ENCODE measurements at regions not wholly inside any gene's neighbourhood (a gene's known extent, or its start where the extent isn't known, plus 50 kb on each side); places are given as distances from the start of the nearest gene placed in this dataset.

- Histone ChIP-seq H4K20me1 (replicated peaks in 1 of 2; ENCODE audit: control insufficient read depth in 1 of 2, insufficient read depth in 2 of 2, low read length in 2 of 2) (no peaks in the 10 kb centered on the region), H4K8ac (ENCODE audit: extremely low read depth, insufficient read depth, low read length) (no peak overlapping the region), H3K4ac (replicated peaks; ENCODE audit: insufficient read length, low read depth, low read length) (no peak overlapping the region), H3K4me3 (ENCODE audit: extremely low read depth in 1 of 4, insufficient read depth in 2 of 4, low read depth in 3 of 4, low read length in 4 of 4) (no peak overlapping the region), H2AK5ac (ENCODE audit: low read depth, low read length) (no peak overlapping the region), H4K5ac (ENCODE audit: insufficient read length, low read depth, low read length) (no peak overlapping the region), H3K9me3 (ENCODE audit: insufficient read depth in 2 of 2, low read depth in 1 of 2, low read length in 1 of 2) (no peaks in the 10 kb centered on the region), H3K14ac (ENCODE audit: insufficient read length) (no peak overlapping the region), H3K27ac (ENCODE audit: low read depth, low read length) (no peak overlapping the region), H3K18ac (ENCODE audit: extremely low read depth, low read length) (no peak overlapping the region), H2BK15ac (ENCODE audit: low read length) (no peak overlapping the region), H2BK5ac (ENCODE audit: low read depth, low read length) (no peak overlapping the region), H3K4me2 (ENCODE audit: insufficient read depth in 1 of 2, low read depth in 2 of 2, low read length in 2 of 2) (no peak overlapping the region), H3K9ac (replicated peaks in 1 of 4; ENCODE audit: extremely low read depth in 1 of 4, low read depth in 3 of 4, low read length in 3 of 4) (no peak overlapping the region), H3K4me1 (replicated peaks in 1 of 4; ENCODE audit: control insufficient read depth in 3 of 4, insufficient read depth in 4 of 4, low read length in 3 of 4) (no peaks in the 10 kb centered on the region), H3K56ac (replicated peaks; ENCODE audit: insufficient read length, low read depth, low read length) (no peak overlapping the region), H2AFZ (ENCODE audit: low read length) (no peak overlapping the region), H2BK20ac (ENCODE audit: low read length) (no peak overlapping the region), H3K23ac (ENCODE audit: insufficient read length) (no peak overlapping the region), H3K79me1 (ENCODE audit: low read depth, low read length) (no peaks in the 10 kb centered on the region), H3K36me3 (ENCODE audit: control insufficient read depth in 2 of 4, insufficient read depth in 4 of 4, low read length in 3 of 4) (no peaks in the 10 kb centered on the region), H3K23me2 (ENCODE audit: low read depth, low read length) (no peaks in the 10 kb centered on the region; the same call in 1 of the 2 replicates), H3K79me2 (ENCODE audit: control insufficient read depth in 1 of 2, insufficient read depth in 2 of 2, low read length in 2 of 2) (no peaks in the 10 kb centered on the region), H2BK12ac (ENCODE audit: low read depth, low read length) (no peak overlapping the region), H2BK120ac (replicated peaks; ENCODE audit: low read depth, low read length) (no peak overlapping the region), H3K27me3 (replicated peaks in 1 of 4; ENCODE audit: control insufficient read depth in 3 of 4, extremely low read depth in 1 of 4, insufficient read depth in 3 of 4, low read length in 3 of 4) (peaks cover 0 to under 1% (median 0%) of the 10 kb centered on the region in 4 experiments; a peak in 1 of 7 replicates), H4K91ac (replicated peaks; ENCODE audit: insufficient read length, low read length) (no peak overlapping the region)
- DNase-seq (ENCODE audit: low read depth in 1 of 2, low spot score in 2 of 2) (no peak), FAIRE-seq (no peak)
- ChIA-PET POLR2A (ENCODE audit: partially characterized antibody) (interaction anchor here (0.5 kb wide), 1 partner anchor 447 kb away, joined by 3 read pairs; no protein-coding TSS in a partner anchor), CTCF (ENCODE audit: partially characterized antibody) (interaction anchor here (0.6 to 1.0 kb wide), 2 partner anchors 8 to 10 kb away, joined by 3 to 4 read pairs; no protein-coding TSS in a partner anchor)
- TF ChIP-seq USF2 (IDR thresholded peaks at IDR 0.05; ENCODE audit: low read length) = no peak
- no peak for TF ChIP-seq POU5F1 (IDR thresholded peaks at IDR 0.05; ENCODE audit: low read depth, low read length)
- TF ChIP-seq CEBPB (IDR thresholded peaks at IDR 0.05; ENCODE audit: low read depth, low read length) = no peak
- WGBS, 2 experiments (ENCODE audit: extremely low coverage in 1 of 2, insufficient coverage in 1 of 2, insufficient read length in 1 of 2, insufficient replicate concordance in 2 of 2, low coverage in 1 of 2, low lambda C conversion rate in 2 of 2, missing lambda C conversion rate in 1 of 2) = 89% methylated on average over 4 of the region's 4 CpGs; no CpG with 5 or more reads in 1 of the 2 experiments
These were observed 139.3 kb upstream of the PMEPA1 start for GRCh38 chr20:57849121-57849520.

All from H1 (cell line).